H9 (cell line): ENCODE measurements at regions not wholly inside any gene's neighbourhood (a gene's known extent, or its start where the extent isn't known, plus 50 kb on each side); places are given as distances from the start of the nearest gene placed in this dataset.
"Not testable (repeated sequence)": the region's sequence is repeated elsewhere in the genome, so short reads cannot be mapped to it uniquely, and the experiment has no call there.

Source experiments
- DNase-seq: peaks from one replicate; pipeline ENCODE4 v3.0.0-alpha.2; 2017
- H2AFZ ChIP-seq: one replicate; pipeline ENCODE4 v1.6.1; 2013; ENCODE audit warnings: mild to moderate bottlenecking, low read length, control low read depth, moderate library complexity
- H2AK5ac ChIP-seq: 2 replicates; pipeline ENCODE4 v1.6.1; 2013; ENCODE audit warnings: low read length, control low read depth, mixed read lengths; ENCODE audit not compliant: insufficient read length
- H2BK120ac ChIP-seq: one replicate; pipeline ENCODE4 v1.6.1; 2013; ENCODE audit warnings: low read depth, mild to moderate bottlenecking, low read length, control low read depth, inconsistent platforms; ENCODE audit not compliant: poor library complexity, severe bottlenecking
- H2BK12ac ChIP-seq: 2 replicates; pipeline ENCODE4 v1.6.1; 2013; ENCODE audit warnings: low read length, control low read depth, mixed read lengths, low read depth; ENCODE audit not compliant: insufficient read length
- H2BK15ac ChIP-seq: 2 replicates; pipeline ENCODE4 v1.6.1; 2013; ENCODE audit warnings: low read depth, low read length, control low read depth
- H2BK20ac ChIP-seq: one replicate; pipeline ENCODE4 v1.6.1; 2013; ENCODE audit warnings: low read depth, mild to moderate bottlenecking, low read length, control low read depth, inconsistent platforms; ENCODE audit not compliant: poor library complexity, severe bottlenecking
- H2BK5ac ChIP-seq: 2 replicates; pipeline ENCODE4 v1.6.1; 2013; ENCODE audit warnings: low read length, control low read depth, mixed read lengths; ENCODE audit not compliant: insufficient read length
- H3K14ac ChIP-seq: 2 replicates; pipeline ENCODE4 v1.6.1; 2013; ENCODE audit warnings: low read length, control low read depth; ENCODE audit not compliant: insufficient read depth
- H3K18ac ChIP-seq: 2 replicates; pipeline ENCODE4 v1.6.1; 2013; ENCODE audit warnings: low read depth, mild to moderate bottlenecking, mixed read lengths, low read length, control low read depth; ENCODE audit not compliant: insufficient read length
- H3K23ac ChIP-seq: 2 replicates; pipeline ENCODE4 v1.6.1; 2013; ENCODE audit warnings: low read length, control low read depth, mixed read lengths, low read depth; ENCODE audit not compliant: insufficient read length
- H3K23me2 ChIP-seq: 2 replicates; pipeline ENCODE4 v1.6.1; 2013; ENCODE audit warnings: low read depth, mild to moderate bottlenecking, mixed read lengths, low read length, control low read depth; ENCODE audit not compliant: insufficient read length, poor library complexity, severe bottlenecking
- H3K27ac ChIP-seq: 2 replicates; pipeline ENCODE4 v1.5.1; 2013; ENCODE audit warnings: low read length, control low read depth, mixed read lengths, low read depth; ENCODE audit not compliant: insufficient read length
- H3K27me3 ChIP-seq: 2 replicates; pipeline ENCODE4 v1.6.1; 2013; ENCODE audit warnings: low read length, control low read depth, inconsistent platforms; ENCODE audit not compliant: insufficient read depth
- H3K4ac ChIP-seq: 2 replicates; pipeline ENCODE4 v1.6.1; 2013; ENCODE audit warnings: low read depth, mild to moderate bottlenecking, control low read depth, inconsistent platforms, low read length, moderate library complexity
- H3K4me1 ChIP-seq: 2 replicates; pipeline ENCODE4 v1.6.1; 2013; ENCODE audit warnings: low read length, control low read depth, inconsistent platforms; ENCODE audit not compliant: insufficient read depth
- H3K4me2 ChIP-seq: 2 replicates; pipeline ENCODE4 v1.6.1; 2013; ENCODE audit warnings: low read length, control low read depth, mixed read lengths; ENCODE audit not compliant: insufficient read length, insufficient read depth
- H3K56ac ChIP-seq: 2 replicates; pipeline ENCODE4 v1.6.1; 2013; ENCODE audit warnings: low read depth, mild to moderate bottlenecking, mixed read lengths, low read length, control low read depth; ENCODE audit not compliant: insufficient read length
- H3K79me1 ChIP-seq: 2 replicates; pipeline ENCODE4 v1.6.1; 2013; ENCODE audit warnings: low read depth, mild to moderate bottlenecking, moderate library complexity, low read length, control low read depth, inconsistent platforms; ENCODE audit not compliant: insufficient read depth, poor library complexity, severe bottlenecking
- H3K79me2 ChIP-seq: 2 replicates; pipeline ENCODE4 v1.6.1; 2013; ENCODE audit warnings: low read length, control low read depth, inconsistent platforms; ENCODE audit not compliant: insufficient read depth
- H3K9ac ChIP-seq: 2 replicates; pipeline ENCODE4 v1.6.1; 2013; ENCODE audit warnings: low read length, control low read depth, mixed read lengths; ENCODE audit not compliant: insufficient read length; ENCODE audit errors: extremely low read depth
- H3K9me3 ChIP-seq: one replicate; pipeline ENCODE4 v1.6.1; 2013; ENCODE audit warnings: low read depth, low read length, inconsistent platforms; ENCODE audit not compliant: control insufficient read depth
- H3T11ph ChIP-seq: one replicate; pipeline ENCODE4 v1.6.1; 2013; ENCODE audit warnings: mild to moderate bottlenecking, low read length, control low read depth, inconsistent platforms
- H4K20me1 ChIP-seq: one replicate; pipeline ENCODE4 v1.6.1; 2013; ENCODE audit not compliant: control insufficient read depth, insufficient read length, insufficient read depth
- H4K5ac ChIP-seq: 2 replicates; pipeline ENCODE4 v1.6.1; 2013; ENCODE audit warnings: low read depth, mild to moderate bottlenecking, mixed read lengths, low read length, control low read depth; ENCODE audit not compliant: insufficient read length
- H4K8ac ChIP-seq: replicated peaks from 2 replicates; pipeline ENCODE4 v1.6.1; 2013; ENCODE audit warnings: low read length, control low read depth, mixed read lengths, low read depth; ENCODE audit not compliant: insufficient read length
- H4K91ac ChIP-seq: 2 replicates; pipeline ENCODE4 v1.6.1; 2013; ENCODE audit warnings: low read depth, mild to moderate bottlenecking, moderate library complexity, mixed read lengths, low read length, control low read depth; ENCODE audit not compliant: insufficient read length
- H3K27ac Mint-ChIP-seq, 3 experiments: 2 replicates in 2 of 3; 3 replicates in 1 of 3; pipeline ENCODE4 v1.8.0; 2020 to 2021; ENCODE audit warnings: mixed read lengths in 3 of 3, mild to moderate bottlenecking in 1 of 3, moderate library complexity in 1 of 3
- H3K27me3 Mint-ChIP-seq: 2 replicates; pipeline ENCODE4 v1.8.0; 2021; ENCODE audit warnings: low read depth, mild to moderate bottlenecking, moderate library complexity, mixed read lengths
- H3K36me3 Mint-ChIP-seq, 3 experiments: 2 replicates in 2 of 3; 3 replicates in 1 of 3; pipeline ENCODE4 v1.8.0; 2020 to 2021; ENCODE audit warnings: low read depth in 3 of 3, mixed read lengths in 3 of 3; ENCODE audit not compliant: insufficient read depth in 1 of 3
- H3K4me1 Mint-ChIP-seq, 2 experiments: 2 replicates each; pipeline ENCODE4 v1.8.0; 2020; ENCODE audit warnings: mixed read lengths in 2 of 2
- H3K4me3 Mint-ChIP-seq, 2 experiments: 2 replicates in 1 of 2; 3 replicates in 1 of 2; pipeline ENCODE4 v1.8.0; 2020 to 2021; ENCODE audit warnings: mild to moderate bottlenecking in 2 of 2, mixed read lengths in 2 of 2, moderate library complexity in 1 of 2
- H3K9me3 Mint-ChIP-seq, 2 experiments: 2 replicates in 1 of 2; 3 replicates in 1 of 2; pipeline ENCODE4 v1.8.0; 2020; ENCODE audit warnings: mild to moderate bottlenecking in 2 of 2, mixed read lengths in 2 of 2, moderate library complexity in 1 of 2
- WGBS: extraction: QIAGEN DNeasy Blood & Tissue Kit; methylation state at CpG from one replicate; pipeline ENCODE4 v1.1.7; 2013; ENCODE audit warnings: missing lambda C conversion rate, low lambda C conversion rate, mixed read lengths; ENCODE audit not compliant: insufficient read length; ENCODE audit errors: extremely low coverage; 5-methylcytosine and 5-hydroxymethylcytosine counted together
- TF ChIP-seq, protein P1 (sequence below): fragments of 200-600 bp; sonication (generic); conservative IDR thresholded peaks from 3 replicates; pipeline ENCODE4 v1.8.0; 2021; ENCODE audit warnings: antibody characterized with exemption, mild to moderate bottlenecking

DNA sequence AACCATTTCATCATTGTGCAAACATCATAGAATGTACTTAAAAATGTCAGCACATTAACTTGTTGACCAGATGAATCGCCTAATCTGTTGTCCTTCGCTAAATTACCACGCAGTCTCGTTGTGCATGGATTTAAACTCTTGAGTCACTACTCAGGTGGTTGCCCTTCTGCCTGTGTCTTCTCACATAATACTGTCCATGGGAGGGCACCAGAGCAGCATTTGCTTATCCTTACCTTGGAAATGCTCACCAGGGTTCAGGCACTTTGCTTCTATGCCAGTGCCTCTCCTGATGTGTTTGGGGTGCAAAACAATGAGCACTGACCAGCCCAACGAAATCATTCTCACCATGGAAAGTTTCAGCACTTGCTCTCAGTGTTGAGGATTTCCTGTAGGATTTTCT, 559.9 kb downstream of the RWDD3 start:
- H3K9me3 ChIP-seq, result no peaks in the 10 kb centered on the region
- no peak overlapping the region for H3K4ac ChIP-seq
- H2BK5ac ChIP-seq, result no peak overlapping the region
- no peak overlapping the region for H4K8ac ChIP-seq
- H3K27me3 ChIP-seq, result no peaks in the 10 kb centered on the region
- H3K14ac ChIP-seq, result no peak overlapping the region
- H2BK120ac ChIP-seq, result no peak overlapping the region
- peak; percentile 67 for DNase-seq
- H2AK5ac ChIP-seq, result no peak overlapping the region
- no peak overlapping the region for H3K9ac ChIP-seq
- H3K23ac ChIP-seq, result no peak overlapping the region
- no peaks in the 10 kb centered on the region for H3K23me2 ChIP-seq
- H4K91ac ChIP-seq, result no peak overlapping the region
- no peaks in the 10 kb centered on the region for H4K20me1 ChIP-seq
- no peak overlapping the region for H3K4me2 ChIP-seq
- no CpG with 5 or more reads among the region's 5 CpGs for WGBS
- H2BK15ac ChIP-seq, result no peak overlapping the region
- no peaks in the 10 kb centered on the region for H3K79me2 ChIP-seq
- no peak overlapping the region for H3T11ph ChIP-seq
- no peaks in the 10 kb centered on the region for H3K79me1 ChIP-seq
- H2BK12ac ChIP-seq, result no peak overlapping the region
- no peak overlapping the region for H4K5ac ChIP-seq
- H2BK20ac ChIP-seq, result no peak overlapping the region
- Mint-ChIP-seq H3K4me3 (no peak overlapping the region), H3K27me3 (peaks cover 1% of the 10 kb centered on the region; the same call in 1 of the 2 replicates), H3K36me3 (peaks cover 6 to 46% (median 26%) of the 10 kb centered on the region in 3 experiments), H3K27ac (peak overlapping the region in 2 of 3 experiments; percentile 53 to 93; a peak in 3 of 7 replicates), H3K9me3 (peaks cover 20 to 30% of the 10 kb centered on the region in 2 experiments), H3K4me1 (peaks cover 16% of the 10 kb centered on the region in 2 experiments)
- no peak overlapping the region for H3K56ac ChIP-seq
- H3K27ac ChIP-seq, result no peak overlapping the region
- TF ChIP-seq, protein P1, sequence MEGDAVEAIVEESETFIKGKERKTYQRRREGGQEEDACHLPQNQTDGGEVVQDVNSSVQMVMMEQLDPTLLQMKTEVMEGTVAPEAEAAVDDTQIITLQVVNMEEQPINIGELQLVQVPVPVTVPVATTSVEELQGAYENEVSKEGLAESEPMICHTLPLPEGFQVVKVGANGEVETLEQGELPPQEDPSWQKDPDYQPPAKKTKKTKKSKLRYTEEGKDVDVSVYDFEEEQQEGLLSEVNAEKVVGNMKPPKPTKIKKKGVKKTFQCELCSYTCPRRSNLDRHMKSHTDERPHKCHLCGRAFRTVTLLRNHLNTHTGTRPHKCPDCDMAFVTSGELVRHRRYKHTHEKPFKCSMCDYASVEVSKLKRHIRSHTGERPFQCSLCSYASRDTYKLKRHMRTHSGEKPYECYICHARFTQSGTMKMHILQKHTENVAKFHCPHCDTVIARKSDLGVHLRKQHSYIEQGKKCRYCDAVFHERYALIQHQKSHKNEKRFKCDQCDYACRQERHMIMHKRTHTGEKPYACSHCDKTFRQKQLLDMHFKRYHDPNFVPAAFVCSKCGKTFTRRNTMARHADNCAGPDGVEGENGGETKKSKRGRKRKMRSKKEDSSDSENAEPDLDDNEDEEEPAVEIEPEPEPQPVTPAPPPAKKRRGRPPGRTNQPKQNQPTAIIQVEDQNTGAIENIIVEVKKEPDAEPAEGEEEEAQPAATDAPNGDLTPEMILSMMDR, result peak; percentile 67
- H3K4me1 ChIP-seq, result no peaks in the 10 kb centered on the region
- H2AFZ ChIP-seq, result no peak overlapping the region
- no peak overlapping the region for H3K18ac ChIP-seq

DNA sequence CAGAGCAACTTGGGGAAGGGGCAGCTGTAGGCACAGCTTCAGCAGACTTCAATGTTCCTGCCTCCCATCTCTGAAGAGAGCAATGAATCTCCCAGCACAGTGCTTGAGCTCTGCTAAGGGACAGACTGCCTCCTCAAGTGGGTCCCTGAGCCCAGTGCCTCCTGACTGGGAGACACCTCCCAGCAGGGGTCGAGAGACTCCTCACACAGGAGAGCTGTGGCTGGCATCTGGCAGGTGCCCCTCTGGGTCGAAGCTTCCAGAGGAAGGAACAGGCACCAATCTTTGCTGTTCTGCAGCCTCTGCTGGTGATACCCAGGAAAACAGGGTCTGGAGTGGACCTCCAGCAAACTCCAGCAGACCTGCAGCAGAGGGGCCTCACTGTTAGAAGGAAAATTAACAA, 563.8 kb downstream of the RWDD3 start:
- not testable (repeated sequence) for H3K14ac ChIP-seq, H3K4me3 Mint-ChIP-seq, H3K9ac ChIP-seq, H3K79me1 ChIP-seq, H2AFZ ChIP-seq, H3K27ac ChIP-seq, H2BK12ac ChIP-seq, H2BK15ac ChIP-seq, H3K23ac ChIP-seq, H2BK120ac ChIP-seq, H3K23me2 ChIP-seq, H4K5ac ChIP-seq, H3K56ac ChIP-seq, H3K18ac ChIP-seq, H2AK5ac ChIP-seq, H3K27ac Mint-ChIP-seq, H3K27me3 ChIP-seq, H2BK20ac ChIP-seq, H4K20me1 ChIP-seq, H3T11ph ChIP-seq, H3K4me1 ChIP-seq, H3K4me2 ChIP-seq, H3K27me3 Mint-ChIP-seq, H4K91ac ChIP-seq, DNase-seq, H3K4ac ChIP-seq, H3K79me2 ChIP-seq, H2BK5ac ChIP-seq, H3K9me3 ChIP-seq, H4K8ac ChIP-seq
- Mint-ChIP-seq H3K9me3 (peaks cover 30 to 34% of the 10 kb centered on the region in 2 experiments), H3K4me1 (peaks cover 14 to 16% of the 10 kb centered on the region in 2 experiments), H3K36me3 (peaks cover 12 to 49% (median 32%) of the 10 kb centered on the region in 3 experiments)
- no CpG with 5 or more reads among the region's 2 CpGs for WGBS
